Uterus (tissue), 3 donors: ENCODE measurements at regions not wholly inside any gene's neighbourhood (a gene's known extent, or its start where the extent isn't known, plus 50 kb on each side); places are given as distances from the start of the nearest gene placed in this dataset.

Experiments used
- DNase-seq, 2 donors: peaks; one replicate each; pipeline ENCODE4 v3.0.0-alpha.2; 2019 to 2020
- H3K27ac ChIP-seq, 2 donors: fragments of 200-600 bp; sonication (generic); 1 replicate in 1 of 2; 2 replicates in 1 of 2; pipeline ENCODE4 v1.5.1; 2016 to 2018
- H3K27me3 ChIP-seq, 2 donors: fragments of 200-600 bp; sonication (generic); one replicate each; pipeline ENCODE4 v1.5.1; 2018 to 2019; ENCODE audit warnings: control low read depth in 1 of 2
- H3K36me3 ChIP-seq, 2 donors: fragments of 200-600 bp; sonication (generic); one replicate each; pipeline ENCODE4 v1.5.1; 2019; ENCODE audit warnings: control low read depth in 1 of 2
- H3K4me1 ChIP-seq, 2 donors: fragments of 200-600 bp; sonication (generic); one replicate each; pipeline ENCODE4 v1.5.1; 2018 to 2019; ENCODE audit warnings: control low read depth in 1 of 2
- H3K4me3 ChIP-seq, 2 donors: fragments of 200-600 bp; sonication (generic); 1 replicate in 1 of 2; 2 replicates in 1 of 2; pipeline ENCODE4 v1.5.1; 2018 to 2019; ENCODE audit warnings: mild to moderate bottlenecking in 1 of 2
- H3K9me3 ChIP-seq, 2 donors: fragments of 200-600 bp; sonication (generic); one replicate each; pipeline ENCODE4 v1.5.1; 2019; ENCODE audit warnings: control low read depth in 1 of 2
- POLR2A ChIP-seq, 2 donors: fragments of 450-650 bp; IDR thresholded peaks; one replicate each; pipeline ENCODE4 v1.6.1; 2016; ENCODE audit warnings: antibody characterized with exemption in 2 of 2, mild to moderate bottlenecking in 1 of 2, moderate library complexity in 1 of 2
- intact Hi-C: fragments of 100-400 bp; cut with DNase I; formaldehyde crosslinking; loops from one replicate; pipeline ENCODE4 v1.15.1; 2023; ENCODE audit warnings: low total_unique reads
- TF ChIP-seq, protein P1 (sequence below), 4 experiments: fragments of 200-600 bp in 2 of 4; fragments of 450-650 bp in 2 of 4; sonication (generic) in 2 of 4; IDR thresholded peaks; one replicate each; pipeline ENCODE4 v1.5.1; 2016 to 2019; ENCODE audit warnings: antibody characterized with exemption in 4 of 4, mild to moderate bottlenecking in 2 of 4, moderate library complexity in 1 of 4
- donor health status: DM: yes; HTN: yes; CAD: no.

- no peaks in the 10 kb centered on the region for H3K4me1 ChIP-seq
- H3K36me3 ChIP-seq: no peaks in the 10 kb centered on the region
- DNase-seq: no peak
- H3K9me3 ChIP-seq: no peaks in the 10 kb centered on the region
- H3K27ac ChIP-seq: no peak overlapping the region
- no peak for TF ChIP-seq POLR2A (IDR thresholded peaks at IDR 0.05)
- TF ChIP-seq, protein P1, sequence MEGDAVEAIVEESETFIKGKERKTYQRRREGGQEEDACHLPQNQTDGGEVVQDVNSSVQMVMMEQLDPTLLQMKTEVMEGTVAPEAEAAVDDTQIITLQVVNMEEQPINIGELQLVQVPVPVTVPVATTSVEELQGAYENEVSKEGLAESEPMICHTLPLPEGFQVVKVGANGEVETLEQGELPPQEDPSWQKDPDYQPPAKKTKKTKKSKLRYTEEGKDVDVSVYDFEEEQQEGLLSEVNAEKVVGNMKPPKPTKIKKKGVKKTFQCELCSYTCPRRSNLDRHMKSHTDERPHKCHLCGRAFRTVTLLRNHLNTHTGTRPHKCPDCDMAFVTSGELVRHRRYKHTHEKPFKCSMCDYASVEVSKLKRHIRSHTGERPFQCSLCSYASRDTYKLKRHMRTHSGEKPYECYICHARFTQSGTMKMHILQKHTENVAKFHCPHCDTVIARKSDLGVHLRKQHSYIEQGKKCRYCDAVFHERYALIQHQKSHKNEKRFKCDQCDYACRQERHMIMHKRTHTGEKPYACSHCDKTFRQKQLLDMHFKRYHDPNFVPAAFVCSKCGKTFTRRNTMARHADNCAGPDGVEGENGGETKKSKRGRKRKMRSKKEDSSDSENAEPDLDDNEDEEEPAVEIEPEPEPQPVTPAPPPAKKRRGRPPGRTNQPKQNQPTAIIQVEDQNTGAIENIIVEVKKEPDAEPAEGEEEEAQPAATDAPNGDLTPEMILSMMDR (IDR thresholded peaks at IDR 0.05): no peak
- intact Hi-C loops: no loop called here
- no peak overlapping the region for H3K4me3 ChIP-seq
- no peaks in the 10 kb centered on the region for H3K27me3 ChIP-seq
These were observed 129.7 kb upstream of the RUNX1 start for GRCh38 chr21:35178827-35179226.

DNA sequence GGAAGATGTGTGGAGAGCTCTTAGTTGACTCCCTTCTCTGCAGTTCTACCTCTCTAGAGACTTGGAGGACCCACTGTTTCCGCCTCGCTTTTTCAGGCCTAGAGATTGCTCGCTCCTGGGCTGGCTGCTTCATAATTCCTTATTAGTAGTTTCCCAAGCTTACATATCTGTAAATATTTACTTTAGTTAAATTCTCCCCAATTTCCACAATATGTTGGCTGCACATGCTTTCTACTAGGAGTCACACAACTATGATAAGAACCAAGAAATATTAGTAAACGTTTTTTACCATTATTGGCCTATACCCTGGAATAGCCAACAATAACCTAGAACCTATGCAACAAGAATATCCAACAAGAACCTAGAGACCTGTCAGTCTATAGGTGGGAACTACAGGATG, 129.0 kb upstream of the RUNX1 start:
- H3K4me3 ChIP-seq: no peak overlapping the region
- no peaks in the 10 kb centered on the region for H3K9me3 ChIP-seq
- H3K27ac ChIP-seq: no peak overlapping the region
- H3K36me3 ChIP-seq: no peaks in the 10 kb centered on the region
- intact Hi-C loops: no loop called here
- no peak for TF ChIP-seq POLR2A (IDR thresholded peaks at IDR 0.05)
- TF ChIP-seq, protein P1 (IDR thresholded peaks at IDR 0.05): no peak
- H3K27me3 ChIP-seq: no peaks in the 10 kb centered on the region
- no peak for DNase-seq
- no peaks in the 10 kb centered on the region for H3K4me1 ChIP-seq

- DNase-seq: no peak
- TF ChIP-seq POLR2A (IDR thresholded peaks at IDR 0.05): no peak
- TF ChIP-seq, protein P1 (IDR thresholded peaks at IDR 0.05): no peak
- intact Hi-C loops: no loop called here
These were observed 123.1 kb upstream of the RUNX1 start for GRCh38 chr21:35172231-35172630.

DNA sequence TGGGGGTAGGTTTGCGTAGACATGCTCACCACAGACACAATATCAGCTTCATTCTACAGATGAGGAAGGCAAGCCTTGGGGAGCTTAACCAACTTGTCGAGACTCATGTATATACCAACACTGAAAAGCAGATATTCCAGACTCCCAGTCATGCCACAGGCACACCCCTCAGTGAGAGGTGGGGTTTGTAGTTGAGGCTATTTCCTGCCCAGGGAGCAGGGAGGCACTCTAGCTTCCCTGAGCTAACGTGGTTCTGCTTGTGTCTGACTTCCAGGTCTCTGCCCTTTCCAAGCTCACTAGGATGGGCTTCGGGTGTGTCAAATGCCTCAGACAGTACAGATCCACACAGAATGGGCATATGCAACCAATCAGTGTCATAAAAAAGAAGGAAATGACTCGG, 122.3 kb upstream of the RUNX1 start:
- Histone ChIP-seq H3K4me3 (no peak overlapping the region), H3K27me3 (no peaks in the 10 kb centered on the region), H3K4me1 (no peaks in the 10 kb centered on the region), H3K27ac (no peak overlapping the region), H3K9me3 (no peaks in the 10 kb centered on the region), H3K36me3 (no peaks in the 10 kb centered on the region)
- DNase-seq: no peak
- TF ChIP-seq, protein P1 (IDR thresholded peaks at IDR 0.05): no peak
- no peak for TF ChIP-seq POLR2A (IDR thresholded peaks at IDR 0.05)
- intact Hi-C loops: no loop called here

More at GRCh38 chr21:35172231-35172630, 123.1 kb upstream of the RUNX1 start:
- Histone ChIP-seq H3K4me1 (no peaks in the 10 kb centered on the region), H3K4me3 (no peak overlapping the region), H3K27me3 (no peaks in the 10 kb centered on the region), H3K9me3 (no peaks in the 10 kb centered on the region), H3K36me3 (no peaks in the 10 kb centered on the region), H3K27ac (no peak overlapping the region)

DNA sequence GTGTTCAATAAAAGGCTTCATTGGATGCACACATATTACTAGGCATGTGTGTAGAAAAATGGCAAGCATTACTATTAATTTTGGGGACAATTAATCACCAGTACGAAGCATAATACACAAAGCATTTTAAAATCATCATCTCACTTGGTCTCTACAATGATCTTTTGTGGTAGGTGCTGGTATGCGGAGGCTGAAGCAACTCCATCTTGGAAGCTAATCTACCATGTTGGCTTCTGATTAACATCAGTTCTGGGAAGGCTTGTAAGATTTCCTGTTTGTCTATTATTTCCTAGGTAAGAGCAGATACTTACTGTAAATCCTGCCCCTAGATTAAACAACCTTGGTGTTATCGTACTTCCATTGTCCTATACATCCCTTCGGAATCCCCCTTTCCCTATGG, 121.7 kb upstream of the RUNX1 start:
- H3K9me3 ChIP-seq: no peaks in the 10 kb centered on the region
- no peaks in the 10 kb centered on the region for H3K4me1 ChIP-seq
- H3K36me3 ChIP-seq: no peaks in the 10 kb centered on the region
- DNase-seq: no peak
- H3K27me3 ChIP-seq: no peaks in the 10 kb centered on the region
- intact Hi-C loops: no loop called here
- TF ChIP-seq POLR2A (IDR thresholded peaks at IDR 0.05): no peak
- TF ChIP-seq, protein P1 (IDR thresholded peaks at IDR 0.05): no peak
- H3K4me3 ChIP-seq: no peak overlapping the region
- H3K27ac ChIP-seq: no peak overlapping the region
